Neuronal stem cell (in vitro differentiated cells): ENCODE measurements at regions not wholly inside any gene's neighbourhood (a gene's known extent, or its start where the extent isn't known, plus 50 kb on each side); places are given as distances from the start of the nearest gene placed in this dataset.

Source experiments
- DNase-seq: peaks from one replicate; pipeline ENCODE4 v3.0.0-alpha.2; 2013; ENCODE audit warnings: low spot score
- H2AFZ ChIP-seq: one replicate; pipeline ENCODE4 v1.6.1; 2013; ENCODE audit warnings: mild to moderate bottlenecking, low read length, inconsistent platforms
- H2AK5ac ChIP-seq: 2 replicates; pipeline ENCODE4 v1.6.1; 2013; ENCODE audit warnings: low read depth, mild to moderate bottlenecking, inconsistent platforms, low read length, moderate library complexity, mixed read lengths
- H2BK120ac ChIP-seq: 2 replicates; pipeline ENCODE4 v1.6.1; 2013; ENCODE audit warnings: low read depth, mild to moderate bottlenecking, inconsistent platforms, low read length, moderate library complexity, mixed read lengths
- H2BK12ac ChIP-seq: one replicate; pipeline ENCODE4 v1.6.1; 2013; ENCODE audit warnings: low read length, inconsistent platforms
- H2BK15ac ChIP-seq: 2 replicates; pipeline ENCODE4 v1.6.1; 2013; ENCODE audit warnings: mild to moderate bottlenecking, low read length, inconsistent platforms, mixed read lengths
- H2BK5ac ChIP-seq: one replicate; pipeline ENCODE4 v1.6.1; 2013; ENCODE audit warnings: inconsistent platforms, mild to moderate bottlenecking, low read length, moderate library complexity
- H3K14ac ChIP-seq: one replicate; pipeline ENCODE4 v1.6.1; 2013; ENCODE audit warnings: low read length, inconsistent platforms
- H3K18ac ChIP-seq: 2 replicates; pipeline ENCODE4 v1.6.1; 2013; ENCODE audit warnings: low read length, inconsistent platforms
- H3K23ac ChIP-seq: 2 replicates; pipeline ENCODE4 v1.6.1; 2013; ENCODE audit warnings: low read depth, mild to moderate bottlenecking, mixed read lengths, low read length, inconsistent platforms; ENCODE audit not compliant: poor library complexity
- H3K27ac ChIP-seq: replicated peaks from 3 replicates; pipeline ENCODE4 v1.5.1; 2013; ENCODE audit warnings: low read length, inconsistent platforms
- H3K27me3 ChIP-seq, 3 experiments: 2 replicates each; pipeline ENCODE4 v1.6.1; 2013; ENCODE audit warnings: low read length in 3 of 3, mild to moderate bottlenecking in 2 of 3, inconsistent platforms in 1 of 3, low read depth in 1 of 3, mixed read lengths in 1 of 3, moderate library complexity in 1 of 3; ENCODE audit not compliant: control insufficient read depth in 3 of 3, insufficient read depth in 3 of 3
- H3K36me3 ChIP-seq, 2 donors: replicated peaks in 1 of 2; 2 replicates each; pipeline ENCODE4 v1.6.1; 2013; ENCODE audit warnings: low read length in 2 of 2; ENCODE audit not compliant: control insufficient read depth in 2 of 2, insufficient read depth in 2 of 2
- H3K4ac ChIP-seq: 2 replicates; pipeline ENCODE4 v1.6.1; 2013; ENCODE audit warnings: inconsistent platforms, mild to moderate bottlenecking, low read length, moderate library complexity
- H3K4me1 ChIP-seq, 2 donors: 1 replicate in 1 of 2; 2 replicates in 1 of 2; pipeline ENCODE4 v1.6.1; 2013; ENCODE audit warnings: low read length in 2 of 2, low read depth in 1 of 2; ENCODE audit not compliant: control insufficient read depth in 2 of 2, insufficient read depth in 1 of 2
- H3K4me2 ChIP-seq: one replicate; pipeline ENCODE4 v1.6.1; 2013; ENCODE audit warnings: mild to moderate bottlenecking, low read length, inconsistent platforms; ENCODE audit not compliant: insufficient read depth, poor library complexity, severe bottlenecking
- H3K4me3 ChIP-seq, 2 donors: 2 replicates each; pipeline ENCODE4 v1.5.1; 2013; ENCODE audit warnings: low read length in 2 of 2, mild to moderate bottlenecking in 2 of 2, inconsistent platforms in 1 of 2, moderate library complexity in 1 of 2
- H3K79me1 ChIP-seq: one replicate; pipeline ENCODE4 v1.6.1; 2013; ENCODE audit warnings: low read depth, mild to moderate bottlenecking, inconsistent platforms, low read length, moderate library complexity
- H3K9ac ChIP-seq: one replicate; pipeline ENCODE4 v1.6.1; 2013; ENCODE audit warnings: mild to moderate bottlenecking, low read depth, low read length, inconsistent platforms; ENCODE audit not compliant: poor library complexity
- H3K9me3 ChIP-seq, 2 donors: replicated peaks in 1 of 2; 2 replicates each; pipeline versions ENCODE3 to v1.6.1; 2013; ENCODE audit warnings: low read length in 2 of 2, mild to moderate bottlenecking in 2 of 2, inconsistent platforms in 1 of 2, low read depth in 1 of 2, mixed read lengths in 1 of 2, moderate library complexity in 1 of 2; ENCODE audit not compliant: control insufficient read depth in 2 of 2, insufficient read depth in 1 of 2
- H4K8ac ChIP-seq: one replicate; pipeline ENCODE4 v1.6.1; 2013; ENCODE audit warnings: low read depth, mild to moderate bottlenecking, inconsistent platforms, low read length, moderate library complexity
- H4K91ac ChIP-seq: one replicate; pipeline ENCODE4 v1.6.1; 2013; ENCODE audit warnings: low read length, low read depth, mild to moderate bottlenecking, inconsistent platforms; ENCODE audit not compliant: poor library complexity
- WGBS, 2 donors: extraction: QIAGEN DNeasy Blood & Tissue Kit; methylation state at CpG; one replicate each; pipeline ENCODE4 v1.1.7; 2013; ENCODE audit warnings: missing lambda C conversion rate in 2 of 2, mixed read lengths in 1 of 2; ENCODE audit not compliant: insufficient read length in 2 of 2, insufficient replicate concordance in 1 of 2; ENCODE audit errors: extremely low coverage in 2 of 2; 5-methylcytosine and 5-hydroxymethylcytosine counted together

DNA sequence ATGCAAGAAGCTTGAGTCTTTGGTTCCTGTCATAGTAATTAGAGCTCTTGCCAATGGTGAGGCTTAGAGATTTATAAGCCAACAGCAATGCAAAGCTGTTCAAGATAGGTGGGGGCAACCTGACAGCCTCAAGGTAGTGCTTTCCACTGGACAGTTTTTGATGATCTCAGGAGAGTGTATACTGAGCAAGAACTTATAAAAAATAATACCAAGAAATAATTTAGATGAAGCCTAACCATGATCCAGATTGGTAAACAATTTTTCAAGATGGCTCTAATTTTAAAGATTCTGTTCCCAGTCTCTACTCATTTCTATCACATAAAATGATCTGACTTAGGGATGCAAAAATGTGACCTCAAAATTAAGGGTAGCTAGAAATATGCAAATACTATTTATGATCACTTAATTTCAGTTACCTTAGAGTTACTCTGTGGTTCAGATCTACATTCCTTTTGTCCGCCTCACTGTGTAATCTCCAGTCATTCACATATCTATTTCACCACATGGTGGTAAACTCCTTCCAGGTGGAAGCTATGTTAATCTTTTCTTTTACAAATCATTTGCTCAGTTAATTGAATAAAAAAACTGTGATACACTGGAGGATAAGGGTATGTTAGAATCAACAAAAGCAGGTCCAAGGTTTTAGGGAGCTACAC is 1228.0 kb upstream of the C9orf72 start:
- Histone ChIP-seq H2BK12ac (no peak overlapping the region), H3K27ac (no peak overlapping the region), H3K4me3 (no peak overlapping the region), H2BK120ac (no peak overlapping the region), H3K79me1 (no peaks in the 10 kb centered on the region), H3K4me2 (no peak overlapping the region), H2BK5ac (no peak overlapping the region), H3K4me1 (no peaks in the 10 kb centered on the region), H3K4ac (no peak overlapping the region), H3K14ac (no peak overlapping the region), H2AK5ac (no peak overlapping the region), H3K9me3 (no peaks in the 10 kb centered on the region), H3K18ac (no peak overlapping the region), H3K27me3 (no peaks in the 10 kb centered on the region), H4K91ac (no peak overlapping the region), H2BK15ac (no peak overlapping the region), H2AFZ (no peak overlapping the region), H4K8ac (no peak overlapping the region), H3K23ac (no peak overlapping the region), H3K9ac (no peak overlapping the region), H3K36me3 (no peaks in the 10 kb centered on the region)
- WGBS, 2 donors = no CpG with 5 or more reads among the region's 1 CpG
- DNase-seq = no peak

- no peak for DNase-seq
- Histone ChIP-seq H2AK5ac (no peak overlapping the region), H3K27me3 (no peaks in the 10 kb centered on the region), H3K79me1 (no peaks in the 10 kb centered on the region), H2AFZ (no peak overlapping the region), H3K4ac (no peak overlapping the region), H2BK12ac (no peak overlapping the region), H3K23ac (no peak overlapping the region), H4K91ac (no peak overlapping the region), H2BK5ac (no peak overlapping the region), H3K14ac (no peak overlapping the region), H4K8ac (no peak overlapping the region), H3K9me3 (no peaks in the 10 kb centered on the region), H3K4me1 (no peaks in the 10 kb centered on the region), H2BK120ac (no peak overlapping the region), H3K9ac (no peak overlapping the region), H3K4me3 (no peak overlapping the region), H3K27ac (no peak overlapping the region), H3K18ac (no peak overlapping the region), H2BK15ac (no peak overlapping the region), H3K36me3 (no peaks in the 10 kb centered on the region), H3K4me2 (no peak overlapping the region)
- WGBS, 2 donors = no CpG with 5 or more reads among the region's 1 CpG
These were observed 1231.9 kb upstream of the C9orf72 start for GRCh38 chr9:28805197-28805596.

- DNase-seq = no peak
- H3K4me2 ChIP-seq = no peak overlapping the region
- no peak overlapping the region for H2BK15ac ChIP-seq
- H3K14ac ChIP-seq = no peak overlapping the region
- no peak overlapping the region for H3K27ac ChIP-seq
- H3K9me3 ChIP-seq = no peaks in the 10 kb centered on the region
- H3K9ac ChIP-seq = no peak overlapping the region
- no peak overlapping the region for H3K4ac ChIP-seq
- H3K4me1 ChIP-seq = no peaks in the 10 kb centered on the region
- no peaks in the 10 kb centered on the region for H3K36me3 ChIP-seq
- no peak overlapping the region for H4K8ac ChIP-seq
- no peak overlapping the region for H2AK5ac ChIP-seq
- H2BK120ac ChIP-seq = no peak overlapping the region
- H3K27me3 ChIP-seq = no peaks in the 10 kb centered on the region
- no peak overlapping the region for H2AFZ ChIP-seq
- no peak overlapping the region for H3K4me3 ChIP-seq
- H4K91ac ChIP-seq = no peak overlapping the region
- no peaks in the 10 kb centered on the region for H3K79me1 ChIP-seq
- H3K18ac ChIP-seq = no peak overlapping the region
- H2BK5ac ChIP-seq = no peak overlapping the region
- no peak overlapping the region for H3K23ac ChIP-seq
- no peak overlapping the region for H2BK12ac ChIP-seq
These were observed 1234.8 kb upstream of the C9orf72 start for GRCh38 chr9:28808042-28808441.

DNA sequence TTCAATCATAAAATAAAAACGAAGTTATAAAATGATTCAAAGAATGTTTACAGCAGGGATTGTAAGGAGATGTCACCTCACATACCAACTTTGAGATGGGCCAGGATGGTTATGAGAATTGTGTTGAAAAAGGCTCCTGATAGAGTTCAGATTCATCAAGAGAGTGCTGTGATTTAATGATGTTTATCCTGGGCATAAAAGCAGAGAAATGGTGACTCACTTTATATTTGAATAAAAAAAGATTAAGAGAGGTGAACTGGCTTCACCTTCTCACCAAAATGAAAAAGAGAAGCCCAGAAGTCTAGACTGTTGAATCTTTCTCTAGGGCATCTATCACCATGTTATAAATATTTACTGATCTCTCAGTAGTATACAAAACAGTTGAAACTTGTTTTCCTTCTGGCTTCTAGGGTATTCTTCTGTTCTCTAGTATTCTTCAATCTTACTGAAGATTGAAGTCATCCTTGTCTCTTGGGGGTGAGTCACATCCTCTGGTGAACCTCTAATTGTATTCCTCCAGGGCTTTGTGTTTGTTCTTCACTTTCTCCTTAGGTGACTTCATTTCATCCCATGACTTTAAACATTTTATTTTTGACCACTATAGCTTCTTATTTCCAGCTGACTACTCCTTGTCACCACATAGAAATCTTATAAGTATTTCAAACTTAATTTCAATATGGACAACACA is 1237.3 kb upstream of the C9orf72 start:
- H3K27ac ChIP-seq = no peak overlapping the region
- H3K4me3 ChIP-seq = no peak overlapping the region
- no peaks in the 10 kb centered on the region for H3K79me1 ChIP-seq
- WGBS, 2 donors = no CpG with 5 or more reads among the region's 1 CpG
- no peak overlapping the region for H2BK12ac ChIP-seq
- no peak overlapping the region for H4K91ac ChIP-seq
- H3K4me2 ChIP-seq = no peak overlapping the region
- no peaks in the 10 kb centered on the region for H3K9me3 ChIP-seq
- no peak overlapping the region for H3K23ac ChIP-seq
- H2AK5ac ChIP-seq = no peak overlapping the region
- H3K36me3 ChIP-seq = no peaks in the 10 kb centered on the region
- H3K27me3 ChIP-seq = no peaks in the 10 kb centered on the region
- no peak overlapping the region for H3K18ac ChIP-seq
- H2BK15ac ChIP-seq = no peak overlapping the region
- no peak overlapping the region for H2BK120ac ChIP-seq
- no peak overlapping the region for H3K14ac ChIP-seq
- H3K9ac ChIP-seq = no peak overlapping the region
- H2AFZ ChIP-seq = no peak overlapping the region
- H3K4ac ChIP-seq = no peak overlapping the region
- H2BK5ac ChIP-seq = no peak overlapping the region
- no peak for DNase-seq
- no peak overlapping the region for H4K8ac ChIP-seq
- no peaks in the 10 kb centered on the region for H3K4me1 ChIP-seq
